ENCODE measurements at regions not wholly inside any gene's neighbourhood (a gene's known extent, or its start where the extent isn't known, plus 50 kb on each side); places are given as distances from the start of the nearest gene placed in this dataset.
"Not testable (repeated sequence)": the region's sequence is repeated elsewhere in the genome, so short reads cannot be mapped to it uniquely, and the experiment has no call there.

DNA sequence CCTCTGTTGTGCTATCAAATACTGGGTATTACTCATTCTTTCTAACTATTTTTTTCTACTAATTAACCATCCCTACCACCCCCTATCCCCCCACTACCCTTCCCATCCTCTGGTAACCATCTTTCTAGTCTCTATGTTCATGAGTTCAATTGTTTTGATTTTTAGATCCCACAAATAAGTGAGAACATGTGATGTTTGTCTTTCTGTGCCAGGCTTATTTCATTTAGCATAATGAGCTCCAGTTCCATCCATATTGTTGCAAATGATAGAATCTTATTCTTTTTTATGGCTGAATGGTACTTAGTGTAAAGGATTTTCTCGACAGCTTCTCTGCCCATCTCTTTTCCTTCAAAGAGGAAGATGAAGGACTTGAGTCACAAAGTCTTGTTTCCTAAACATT is 138.0 kb upstream of the CPHXL start:
- no peak for DNase-seq (ENCODE audit: low spot score)
- no peak for TF ChIP-seq CTCF (IDR thresholded peaks at IDR 0.05; ENCODE audit: extremely low read depth, missing control alignments)

DNA sequence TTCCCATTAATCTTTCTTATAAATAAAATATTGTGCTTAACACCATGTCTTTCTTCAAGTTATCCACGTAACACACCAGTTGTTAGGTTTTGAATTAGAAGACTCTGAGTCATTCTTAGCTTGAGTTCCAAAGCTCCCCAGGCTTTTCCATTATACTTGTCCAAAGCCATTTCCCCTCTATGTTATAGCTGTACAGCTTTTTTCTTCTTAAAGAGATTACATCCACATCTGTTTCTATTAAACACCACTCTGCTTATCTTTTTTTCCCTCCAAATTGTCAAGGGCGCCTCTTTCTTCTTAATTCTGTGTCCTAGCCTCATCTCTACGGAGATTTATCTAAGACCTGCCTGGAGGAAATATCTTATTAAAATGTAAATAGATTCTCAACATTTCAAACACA is 139.4 kb upstream of the CPHXL start:
- no peak for TF ChIP-seq CTCF (IDR thresholded peaks at IDR 0.05; ENCODE audit: extremely low read depth, missing control alignments)

DNA sequence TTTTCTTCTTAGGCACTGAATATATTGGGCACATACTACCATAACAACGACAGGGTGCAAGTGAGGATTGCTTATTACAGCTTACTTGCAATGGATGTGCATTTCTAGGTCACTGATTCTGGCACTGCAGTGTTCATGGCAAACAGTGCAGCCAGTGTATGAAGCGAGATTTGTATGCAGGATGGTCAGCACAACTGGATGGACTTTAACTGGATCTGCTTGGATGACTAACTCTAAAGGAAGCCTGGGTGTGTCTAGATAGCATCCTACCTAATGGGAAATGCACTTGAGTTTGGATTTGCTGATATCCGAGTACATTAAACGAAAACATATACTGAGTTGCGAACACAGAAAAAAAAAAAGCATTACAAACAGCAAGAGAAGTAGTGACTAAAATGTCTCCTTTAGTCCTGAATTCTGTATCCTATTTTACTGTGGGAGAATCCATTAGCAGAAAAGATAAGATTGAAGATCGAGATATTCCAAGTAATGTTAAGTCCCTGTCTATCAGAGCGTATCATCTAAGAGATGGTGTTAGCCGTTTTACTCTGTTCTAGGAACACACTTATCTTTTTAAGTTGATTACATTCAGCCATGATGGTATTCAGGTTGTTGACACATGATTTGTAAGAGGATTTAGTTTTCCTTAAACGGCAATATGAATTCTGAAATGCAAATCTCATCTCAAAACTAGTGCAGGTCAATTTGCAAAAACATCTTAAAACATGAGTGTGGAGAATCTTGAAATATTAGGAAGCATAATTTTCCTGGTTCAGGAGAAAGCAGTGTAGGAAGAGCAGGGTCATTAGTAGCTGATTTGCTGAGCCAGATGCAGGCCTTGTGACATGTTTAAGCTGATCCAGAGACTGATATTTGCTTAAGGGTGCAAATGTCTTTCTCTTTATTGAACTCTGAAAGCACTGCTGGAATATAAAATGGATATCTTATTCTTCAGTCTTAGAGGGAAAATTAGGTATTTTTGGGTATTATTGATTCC is 142.6 kb upstream of the CPHXL start:
- no peak for TF ChIP-seq CTCF (IDR thresholded peaks at IDR 0.05; ENCODE audit: extremely low read depth, missing control alignments)
- no peak for DNase-seq (ENCODE audit: low spot score)

More for the DNA sequence above, 139.4 kb upstream of the CPHXL start:
- DNase-seq (ENCODE audit: low spot score): no peak

GRCh38 chr16:75881280-75881679 is 155.0 kb upstream of the CPHXL start:
- not testable (repeated sequence) for DNase-seq (ENCODE audit: low spot score)

DNA sequence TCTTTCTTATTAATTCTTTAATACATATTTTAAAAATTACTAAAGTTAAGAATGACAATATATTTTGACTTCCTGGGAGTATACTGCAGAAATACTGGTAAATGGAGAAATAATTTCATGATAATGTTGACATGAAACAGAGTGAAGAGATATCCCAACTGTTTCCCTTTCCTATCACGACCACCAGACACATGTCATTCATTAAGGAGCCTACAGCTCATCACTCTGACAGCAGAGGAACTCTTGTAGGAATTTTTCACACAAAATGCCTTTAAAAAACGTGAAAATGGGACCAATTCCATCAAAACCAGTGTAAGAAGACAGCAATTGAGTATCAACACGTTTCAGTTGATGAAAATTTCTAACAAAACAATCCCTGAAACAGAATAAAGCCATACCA is 172.9 kb upstream of the CPHXL start:
- no peak for TF ChIP-seq CTCF (IDR thresholded peaks at IDR 0.05; ENCODE audit: extremely low read depth, missing control alignments)
- no peak for DNase-seq (ENCODE audit: low spot score)

DNA sequence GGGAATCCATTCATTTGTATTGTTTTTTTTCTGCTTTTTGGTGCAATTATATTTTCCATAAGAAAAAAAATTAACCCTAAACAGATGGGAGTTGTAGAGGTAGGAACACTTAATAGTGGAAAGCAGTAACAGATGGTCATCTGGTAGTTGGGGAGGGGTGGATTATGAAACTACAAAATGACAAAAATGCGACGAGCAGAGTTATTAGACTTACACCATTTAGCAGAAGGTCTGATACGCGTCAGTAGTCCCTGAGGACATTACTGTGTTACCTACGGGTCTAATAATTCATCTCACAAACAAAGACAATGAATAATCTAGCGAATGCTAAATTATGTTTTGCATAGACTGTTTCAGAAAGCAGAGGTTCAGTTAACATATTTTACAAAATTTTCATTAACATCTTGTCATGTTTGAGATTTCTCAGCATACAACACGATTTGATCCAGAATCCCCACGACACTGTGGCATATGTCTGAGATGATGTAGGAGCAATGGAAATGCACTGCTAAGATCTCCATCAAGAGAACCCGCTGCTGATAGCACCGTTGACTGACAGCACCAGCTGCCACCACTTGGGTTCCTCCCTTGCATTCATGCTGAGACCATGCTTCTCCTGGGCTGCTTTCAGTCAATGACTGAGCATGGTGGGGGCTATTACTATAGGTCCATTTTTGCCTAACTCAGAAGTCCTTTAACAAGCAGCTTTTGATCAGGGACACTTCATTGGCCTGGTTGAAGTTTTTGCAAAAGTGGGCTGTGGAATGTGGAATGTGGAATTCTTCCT is 182.2 kb upstream of the CPHXL start:
- DNase-seq (ENCODE audit: low spot score): no peak
- TF ChIP-seq CTCF (IDR thresholded peaks at IDR 0.05; ENCODE audit: extremely low read depth, missing control alignments): no peak

DNA sequence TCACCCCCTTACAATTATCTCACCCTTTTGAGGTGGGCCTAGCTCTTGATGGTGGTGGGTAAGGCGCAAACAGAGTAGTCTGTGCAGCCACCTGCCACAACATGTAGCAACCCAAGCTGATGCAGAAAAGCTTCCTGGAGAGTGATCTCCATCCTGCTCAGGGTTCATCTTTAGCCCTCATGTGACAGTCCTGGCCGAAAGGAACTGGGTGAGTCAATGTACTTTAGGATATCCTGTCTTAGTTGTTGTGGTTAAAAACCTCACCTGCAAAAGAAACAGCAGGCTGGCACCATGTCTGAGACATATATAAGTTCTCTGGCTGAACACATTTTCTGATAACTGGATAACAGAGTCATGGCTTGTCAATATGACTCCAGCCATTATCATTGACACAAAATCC is 183.5 kb upstream of the CPHXL start:
- no peak for TF ChIP-seq CTCF (IDR thresholded peaks at IDR 0.05; ENCODE audit: extremely low read depth, missing control alignments)
- no peak for DNase-seq (ENCODE audit: low spot score)
